GM18951 (cell line): ENCODE measurements at regions not wholly inside any gene's neighbourhood (a gene's known extent, or its start where the extent isn't known, plus 50 kb on each side); places are given as distances from the start of the nearest gene placed in this dataset.

Source experiments
- POLR2A ChIP-seq: IDR thresholded peaks from 4 replicates; pipeline ENCODE4 v1.6.1; 2011; ENCODE audit warnings: mild to moderate bottlenecking; ENCODE audit not compliant: insufficient read length, insufficient read depth; ENCODE audit errors: extremely low read depth
- in situ Hi-C: fragments of 300-500 bp; cut with MboI; formaldehyde crosslinking; loops from one replicate; pipeline ENCODE4 v1.12.0; 2022; ENCODE audit warnings: low sequenced_read_pairs, mixed read lengths, inconsistent platforms; ENCODE audit not compliant: unreplicated experiment

DNA sequence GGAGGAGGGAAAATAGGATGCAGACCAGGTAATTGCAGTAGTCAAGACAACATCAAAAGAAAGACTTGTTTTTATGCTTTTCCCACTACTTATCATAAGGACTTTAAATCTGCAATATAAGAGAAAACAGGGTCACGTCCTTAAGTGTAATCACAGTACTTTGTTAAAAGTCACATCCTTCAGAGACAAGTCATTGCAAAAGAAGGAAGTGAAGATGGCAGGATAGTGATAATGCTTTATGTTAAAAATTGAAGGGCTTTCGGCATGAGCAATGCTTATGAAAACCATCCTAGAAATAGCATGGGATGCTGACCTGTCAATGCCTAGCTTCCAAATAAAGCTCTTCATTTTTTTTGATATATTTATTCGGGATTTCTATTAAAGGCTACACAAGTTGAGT lies 110.2 kb upstream of the TENM3 start:
- no peak for TF ChIP-seq POLR2A

DNA sequence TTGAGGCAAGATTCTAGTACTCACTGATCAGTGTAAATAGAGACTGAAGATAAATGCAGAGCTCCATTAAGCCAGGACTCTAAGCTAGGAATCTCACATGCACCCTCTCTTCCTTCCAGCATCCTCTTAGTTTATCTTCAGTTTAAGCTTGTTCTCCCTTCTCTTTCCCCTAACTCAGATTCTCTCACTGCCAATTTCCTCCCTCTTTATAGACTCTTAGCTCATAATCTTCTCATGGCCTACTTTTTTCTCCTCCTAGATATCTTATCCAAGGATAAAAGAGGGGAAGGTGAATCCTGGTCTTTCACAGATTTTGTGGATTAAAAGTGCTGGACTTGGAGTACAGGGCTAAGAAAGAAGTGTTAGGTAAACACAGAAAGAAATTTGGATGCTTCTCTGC lies 108.9 kb upstream of the TENM3 start:
- TF ChIP-seq POLR2A: no peak
- in situ Hi-C loops: no loop called here

More for the DNA sequence above, 110.2 kb upstream of the TENM3 start:
- in situ Hi-C loops: no loop called here

DNA sequence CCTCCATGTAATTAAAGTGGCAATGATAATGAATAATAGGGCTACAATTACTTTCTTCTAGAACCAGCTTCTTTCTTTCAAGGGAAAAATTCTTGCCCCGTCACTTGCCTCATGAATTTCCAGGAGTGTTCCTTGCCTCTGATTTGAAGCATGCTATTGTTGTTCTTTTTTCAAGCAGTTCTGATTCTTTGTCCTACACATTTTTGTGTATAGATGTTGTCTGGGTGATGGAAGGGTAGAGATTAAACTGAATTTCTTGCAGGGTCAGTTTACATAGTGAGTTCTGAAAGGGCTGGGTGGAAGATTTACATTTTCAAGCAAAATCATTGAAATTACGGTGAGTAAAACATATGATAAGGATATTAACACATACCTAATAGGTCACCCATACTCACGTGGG lies 107.0 kb upstream of the TENM3 start:
- in situ Hi-C loops: no loop called here
- no peak for TF ChIP-seq POLR2A

DNA sequence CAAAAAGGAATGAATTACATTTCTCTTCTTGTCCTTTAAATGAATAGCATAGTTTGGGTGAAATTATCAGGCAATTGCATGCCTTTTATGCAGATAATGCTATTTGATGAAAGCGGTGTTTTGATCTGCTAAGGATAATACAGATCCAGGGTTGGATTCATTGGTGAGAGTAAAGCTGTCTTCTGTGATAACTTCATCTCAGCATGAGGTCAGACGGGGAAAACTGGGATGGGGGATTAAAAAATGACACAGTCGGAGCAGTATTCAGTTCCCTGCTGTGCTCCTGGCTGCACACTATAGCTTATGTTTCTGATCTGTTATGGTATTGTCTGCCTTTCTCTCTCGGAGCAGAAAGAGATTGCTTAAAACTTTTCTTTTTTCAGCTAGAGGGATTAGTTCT lies 105.9 kb upstream of the TENM3 start:
- no peak for TF ChIP-seq POLR2A
- in situ Hi-C loops: no loop called here

DNA sequence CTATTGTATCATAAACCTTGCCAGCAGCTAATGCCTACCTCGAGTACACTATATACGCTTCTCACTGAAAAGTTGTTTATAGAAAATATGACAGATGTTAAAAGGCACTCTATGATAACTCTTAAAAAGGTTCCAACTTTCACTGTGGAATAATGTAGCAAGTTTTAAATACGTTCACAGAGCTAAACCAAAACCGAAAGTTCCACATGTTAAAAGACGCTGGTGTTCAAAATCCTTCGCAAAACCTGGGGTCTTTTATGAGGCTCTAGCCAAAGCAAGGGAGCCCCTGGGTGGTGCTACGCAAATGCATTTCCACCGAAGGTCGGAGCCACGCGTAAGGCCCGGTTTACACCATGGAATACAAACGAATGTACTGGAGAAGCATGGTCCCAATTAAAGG lies 103.7 kb upstream of the TENM3 start:
- in situ Hi-C loops: no loop called here

DNA sequence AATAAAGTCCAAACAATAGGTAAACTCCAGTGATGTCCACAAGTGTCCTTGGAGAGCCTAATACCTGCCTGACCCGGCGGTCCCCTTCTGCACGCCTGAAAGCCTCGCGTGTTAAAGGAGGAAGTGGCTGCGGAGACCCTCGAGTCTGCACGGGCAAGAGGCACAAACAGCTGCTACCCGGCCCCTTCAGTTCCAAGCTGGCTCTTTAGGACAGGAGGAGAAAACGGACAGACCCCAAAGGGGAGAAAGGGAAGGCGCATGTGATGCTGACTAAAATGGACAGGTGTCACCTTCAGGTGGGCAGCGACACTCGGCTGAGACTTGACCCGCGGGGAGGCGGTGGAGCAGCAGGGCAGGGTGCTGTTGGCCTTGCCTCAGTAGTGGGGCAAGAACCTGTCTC lies 102.7 kb upstream of the TENM3 start:
- no peak for TF ChIP-seq POLR2A
- in situ Hi-C loops: no loop called here

More for the DNA sequence above, 103.7 kb upstream of the TENM3 start:
- TF ChIP-seq POLR2A: no peak

DNA sequence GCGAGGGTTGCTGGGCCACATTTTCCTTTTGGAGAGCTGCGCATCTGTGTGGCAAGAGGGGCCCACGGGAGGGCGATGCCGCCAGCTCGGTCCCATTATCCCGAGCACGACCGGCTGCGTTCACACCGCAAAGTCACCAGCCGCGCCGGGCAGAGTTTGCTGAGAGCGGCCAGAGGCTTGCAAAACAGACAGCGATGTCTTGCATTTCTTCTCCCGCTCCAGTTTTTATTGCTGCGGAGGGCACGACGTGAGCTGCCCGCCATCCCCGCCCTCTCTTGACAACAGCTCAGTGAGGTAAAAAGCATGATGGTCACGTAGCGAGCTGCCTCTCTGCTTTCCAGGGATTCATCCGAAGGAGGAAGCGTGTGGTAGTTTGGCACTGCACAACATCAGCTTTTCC lies 102.1 kb upstream of the TENM3 start:
- in situ Hi-C loops: no loop called here
- TF ChIP-seq POLR2A: no peak

DNA sequence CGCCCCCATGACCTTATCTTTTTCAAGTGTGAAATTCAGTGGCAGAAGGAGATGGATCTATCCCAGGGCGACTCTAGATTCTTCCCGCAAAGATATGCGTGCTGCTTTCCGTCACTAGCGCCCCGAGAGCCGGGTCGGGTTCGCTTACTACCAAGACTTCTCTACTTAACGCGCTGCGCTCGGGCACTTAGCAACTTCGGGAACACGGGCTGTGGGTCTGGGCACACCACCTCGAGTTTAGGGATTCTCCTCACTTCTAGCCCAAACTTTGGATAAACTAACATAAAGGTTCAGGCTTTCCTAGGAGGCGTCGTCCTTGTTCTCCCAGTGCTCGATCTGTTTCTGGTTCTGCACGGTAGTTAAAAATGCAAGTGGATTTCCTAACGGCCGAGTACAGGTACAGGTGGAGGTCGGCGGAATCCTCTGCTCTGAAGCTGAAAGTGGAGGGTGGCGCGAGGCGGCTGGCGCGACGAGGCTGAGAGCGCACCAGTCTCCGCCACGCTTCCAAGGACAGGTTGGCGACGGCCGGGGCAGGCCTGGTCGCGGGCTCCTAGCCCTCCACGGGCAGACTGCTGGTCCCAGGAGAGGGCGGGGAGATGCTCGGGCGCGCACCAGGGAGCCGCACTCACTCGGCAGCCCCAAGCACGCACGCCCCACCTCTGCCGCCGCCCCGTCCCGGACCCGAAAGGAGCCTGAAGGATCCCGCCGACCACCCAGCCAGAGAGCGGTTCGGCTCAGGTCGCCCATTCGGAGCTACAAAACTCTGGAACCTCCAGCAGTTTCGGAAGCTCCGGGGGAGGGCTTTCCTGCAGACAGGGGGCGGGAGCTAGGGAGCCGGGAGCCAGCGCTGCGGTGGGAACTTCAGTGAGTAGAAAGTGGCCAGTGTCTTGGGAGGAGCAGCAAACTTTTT lies 100.8 kb upstream of the TENM3 start:
- in situ Hi-C loops: no loop called here
- TF ChIP-seq POLR2A: no peak

DNA sequence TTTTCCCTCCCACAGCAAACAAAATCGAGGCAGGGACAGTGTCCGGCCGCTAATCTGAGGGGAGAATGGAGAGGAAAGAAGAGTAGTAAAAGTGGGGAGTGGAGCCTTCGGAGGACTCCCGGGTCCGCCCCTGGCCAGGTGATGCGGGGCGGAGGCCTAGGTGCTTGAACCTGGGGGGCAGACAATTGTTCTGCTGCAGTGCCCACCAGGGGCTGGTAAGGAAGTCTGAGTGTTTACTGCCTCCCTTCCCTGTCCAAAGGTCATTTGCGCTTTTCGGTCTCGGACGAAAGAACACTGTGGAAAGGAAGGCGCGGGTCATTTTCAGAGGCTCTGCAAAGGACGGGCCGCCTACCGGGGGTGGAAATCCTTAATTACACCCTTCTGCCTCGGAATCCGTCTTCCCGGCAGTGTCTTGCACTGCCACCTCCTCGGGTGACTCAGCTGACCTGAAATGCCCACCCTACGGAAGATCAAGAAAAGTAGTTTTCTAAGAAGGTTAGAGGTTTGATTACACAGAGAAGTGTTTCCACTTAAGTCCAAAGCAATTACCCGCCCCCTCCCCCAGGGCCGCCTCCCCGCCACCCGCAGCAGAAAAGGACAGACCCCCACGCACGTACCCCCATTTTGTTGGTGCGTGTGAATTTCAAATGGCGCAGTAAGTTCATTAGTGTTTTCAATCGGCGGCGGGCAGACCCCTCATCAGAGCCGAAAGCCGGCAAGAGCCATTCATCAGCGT lies 99.9 kb upstream of the TENM3 start:
- no peak for TF ChIP-seq POLR2A
- in situ Hi-C loops: no loop called here

DNA sequence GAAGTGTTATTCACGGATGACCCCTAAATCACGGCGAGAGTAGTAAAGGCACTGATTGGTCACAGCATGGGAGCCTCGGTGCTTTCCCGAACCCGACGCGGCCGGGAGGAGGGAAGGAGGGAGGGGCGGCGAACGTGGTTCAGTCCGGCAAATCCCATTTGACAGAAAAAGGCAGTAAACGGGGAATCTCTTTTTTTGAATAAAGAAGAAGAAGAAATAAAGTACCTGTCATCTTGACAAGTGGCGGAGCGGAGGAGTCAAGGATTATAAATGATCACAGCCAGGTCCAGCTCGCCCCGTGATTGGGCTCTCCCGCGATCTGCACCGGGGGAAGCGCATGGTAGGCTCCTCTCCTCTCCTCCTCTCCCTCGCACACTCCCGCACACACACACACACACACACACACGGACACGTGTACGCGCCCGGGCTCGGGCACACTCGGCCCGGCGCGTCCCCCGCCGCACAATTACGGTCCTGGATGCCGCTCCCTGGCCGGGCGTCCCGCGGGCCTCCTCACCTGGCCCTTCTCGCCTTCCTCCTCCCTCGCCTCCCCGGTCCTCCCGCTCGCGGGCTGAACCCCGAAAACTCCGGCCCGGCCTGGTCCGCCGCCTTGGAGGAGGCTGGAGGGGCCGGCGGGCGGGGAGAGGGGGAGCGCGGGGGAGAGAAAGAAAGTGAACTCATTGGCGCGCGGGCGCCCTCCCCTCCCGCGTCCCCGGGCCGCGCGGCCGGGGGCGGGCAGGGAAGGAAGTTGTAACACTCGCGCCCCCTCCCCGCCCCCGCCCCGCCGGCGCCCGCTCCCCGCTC lies 99.2 kb upstream of the TENM3 start:
- in situ Hi-C loops: no loop called here
- no peak for TF ChIP-seq POLR2A

DNA sequence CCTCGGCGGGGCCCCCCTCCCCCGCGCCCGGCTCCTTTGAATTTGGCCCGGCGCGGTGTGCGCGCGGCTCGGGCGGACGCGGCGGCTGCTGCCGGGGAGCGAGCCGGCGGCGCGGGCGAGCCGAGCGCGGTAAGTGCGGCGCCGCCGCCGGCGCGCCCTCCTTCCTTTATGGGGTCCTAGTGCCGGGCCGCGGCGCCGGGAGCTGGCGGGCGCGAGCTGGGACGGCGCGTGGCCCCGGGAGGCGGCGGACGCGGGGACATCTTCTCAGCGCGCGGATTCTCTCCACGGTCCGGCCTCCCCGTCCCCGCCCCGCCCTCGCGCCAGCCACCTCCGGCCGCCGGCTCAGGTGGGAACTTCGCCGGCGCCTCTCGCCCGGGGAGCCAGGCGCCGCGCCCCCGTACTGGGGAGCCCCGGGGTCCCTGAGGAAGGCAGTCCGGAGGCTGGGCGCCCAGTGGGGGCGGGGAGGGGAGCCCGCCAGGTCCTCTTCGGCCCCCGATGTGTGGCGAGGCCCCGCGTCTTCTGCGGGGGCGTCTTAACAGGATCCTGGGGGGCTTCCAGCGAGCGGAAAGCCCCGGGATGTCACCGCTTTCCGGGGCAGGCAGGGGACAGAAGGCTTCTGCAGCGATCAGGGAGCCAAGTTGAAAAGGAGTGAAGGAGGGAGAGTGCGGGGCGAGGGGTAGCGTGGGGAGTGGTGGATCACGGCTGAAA lies 98.4 kb upstream of the TENM3 start:
- in situ Hi-C loops: no loop called here
- TF ChIP-seq POLR2A: no peak

DNA sequence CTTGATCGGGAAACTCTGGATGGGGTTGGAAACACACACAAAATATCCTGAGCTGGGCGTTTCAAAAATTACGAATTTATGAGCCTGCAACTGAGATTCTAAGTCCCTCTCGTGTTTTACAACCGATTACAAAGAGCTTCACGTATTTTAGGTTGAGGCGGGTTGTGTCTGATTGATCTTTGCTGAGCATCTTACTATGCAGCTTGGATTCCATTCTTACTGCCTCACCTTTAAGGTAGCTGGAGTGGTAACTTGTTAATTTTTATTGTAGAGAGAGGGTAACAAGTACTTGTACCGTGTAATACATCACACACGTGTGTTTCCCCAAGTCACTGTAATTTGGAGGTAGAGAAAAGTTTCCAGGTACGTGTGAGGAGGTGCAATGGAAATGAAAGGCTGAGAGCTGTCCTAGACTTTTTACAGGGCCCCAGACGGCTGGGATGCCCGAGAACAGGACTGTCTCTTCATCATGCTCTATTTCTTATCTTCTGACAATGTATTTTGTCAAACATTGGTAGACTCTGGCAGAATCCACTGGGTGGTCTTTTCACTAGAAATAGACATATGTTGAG lies 97.8 kb upstream of the TENM3 start:
- in situ Hi-C loops: no loop called here
- TF ChIP-seq POLR2A: no peak

DNA sequence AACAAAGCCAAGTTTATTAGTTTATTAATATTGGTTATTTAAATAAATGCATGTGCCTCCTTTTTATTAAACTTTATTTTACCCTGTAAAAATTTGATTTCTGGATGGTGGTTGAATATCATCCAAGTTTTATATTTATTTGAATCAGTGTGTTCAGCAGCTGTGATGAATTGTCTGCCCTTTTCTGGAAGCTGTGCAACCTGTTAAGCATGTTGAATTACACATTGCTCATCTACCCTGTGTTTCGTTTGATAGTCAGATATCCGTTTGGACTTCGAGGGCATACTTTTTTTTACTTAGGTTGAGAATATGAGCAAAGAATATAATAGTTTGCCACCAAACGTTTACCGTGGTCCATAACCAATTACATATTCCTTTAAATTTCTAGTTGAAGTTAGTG lies 95.8 kb upstream of the TENM3 start:
- no peak for TF ChIP-seq POLR2A
- in situ Hi-C loops: no loop called here

DNA sequence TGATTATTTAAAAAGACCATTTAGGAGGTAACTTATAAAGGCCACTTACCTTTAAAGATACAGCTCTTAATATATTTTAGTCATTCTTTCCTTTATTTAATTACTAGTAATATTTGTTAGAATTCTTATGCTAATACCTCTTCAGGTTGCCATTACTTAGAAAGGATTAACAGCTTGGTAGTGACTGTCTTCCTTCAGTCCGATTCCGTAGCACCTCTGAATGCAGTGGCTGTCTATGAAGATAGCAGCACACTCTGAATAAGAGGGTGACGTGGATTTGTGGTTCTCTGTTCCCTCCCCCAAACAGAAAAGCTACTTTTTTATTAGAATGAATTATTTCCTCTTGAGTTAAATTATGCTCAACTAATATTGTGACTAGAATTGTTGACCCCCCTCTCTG lies 92.6 kb upstream of the TENM3 start:
- in situ Hi-C loops: no loop called here

More for the DNA sequence above, 92.6 kb upstream of the TENM3 start:
- TF ChIP-seq POLR2A: no peak
